GM12878 (cell line): ENCODE measurements at regions not wholly inside any gene's neighbourhood (a gene's known extent, or its start where the extent isn't known, plus 50 kb on each side); places are given as distances from the start of the nearest gene placed in this dataset.

Experiments used
- ATAC-seq: fragments of 200-7000 bp; cut with Tn5 transposase; 3 replicates; pipeline ENCODE4 v1.9.1; 2020; ENCODE audit warnings: mild to moderate bottlenecking, moderate library complexity
- BruUV-seq: library from RNA; stranded (reverse); fragments of 400-500 nt; replicated peaks from 2 replicates; lab custom pipeline; 2021; lab: Mats Ljungman, UMichigan
- CTCF ChIA-PET: fragments of 300-600 bp; sonication (Branson Sonifier 250); formaldehyde crosslinking; extraction: SDS; loops from one replicate; lab custom pipeline; 2021; ENCODE audit warnings: inconsistent platforms; lab: Yijun Ruan, JAX
- POLR2A ChIA-PET: fragments of 350-600 bp; formaldehyde crosslinking; extraction: SDS; loops from one replicate; lab custom pipeline; 2021; ENCODE audit warnings: inconsistent platforms; lab: Charles Lee
- RAD21 ChIA-PET: fragments of 300-600 bp; sonication (Branson Sonifier 250); formaldehyde crosslinking; loops from one replicate; lab custom pipeline; 2023; ENCODE audit warnings: antibody characterized with exemption; ENCODE audit not compliant: unreplicated experiment; lab: Charles Lee
- SMC1A ChIA-PET: fragments of 300-600 bp; sonication (Branson Sonifier 250); formaldehyde crosslinking; loops from one replicate; lab custom pipeline; 2023; ENCODE audit not compliant: unreplicated experiment, uncharacterized antibody; lab: Charles Lee
- DNase-seq: peaks from one replicate; pipeline ENCODE4 v3.0.0-alpha.2; 2011; ENCODE audit warnings: low read depth, low spot score
- FAIRE-seq: peaks from 3 replicates; lab custom pipeline; 2011; peaks lifted over from hg19 to GRCh38; lab: Jason Lieb, UNC
- H2AFZ ChIP-seq: 2 replicates; pipeline ENCODE4 v1.6.0; 2011; ENCODE audit warnings: low read depth, low read length, control low read depth; ENCODE audit not compliant: control insufficient read depth
- H3K27ac ChIP-seq: 2 replicates; pipeline ENCODE4 v1.5.1; 2011; ENCODE audit warnings: control low read depth; ENCODE audit not compliant: control insufficient read depth, insufficient read depth
- H3K27me3 ChIP-seq, 2 experiments: replicated peaks in 1 of 2; 2 replicates each; pipeline versions ENCODE4 v1.6.0 to v1.6.1; 2011; ENCODE audit warnings: low read length in 1 of 2; ENCODE audit not compliant: control insufficient read depth in 2 of 2, insufficient read depth in 2 of 2
- H3K36me3 ChIP-seq, 2 experiments: 2 replicates each; pipeline ENCODE4 v1.5.1; 2011; ENCODE audit warnings: low read length in 1 of 2; ENCODE audit not compliant: control insufficient read depth in 2 of 2, insufficient read depth in 2 of 2
- H3K4me1 ChIP-seq: 2 replicates; pipeline ENCODE4 v1.6.1; 2011; ENCODE audit warnings: mild to moderate bottlenecking, low read length, moderate library complexity, mixed read lengths; ENCODE audit not compliant: control insufficient read depth, insufficient read depth
- H3K4me2 ChIP-seq: 2 replicates; pipeline ENCODE4 v1.6.0; 2011; ENCODE audit warnings: control low read depth; ENCODE audit not compliant: control insufficient read depth, insufficient read depth
- H3K4me3 ChIP-seq: fragments of 200-600 bp; sonication (generic); 2 replicates; pipeline ENCODE4 v1.5.1; 2016
- H3K79me2 ChIP-seq: 2 replicates; pipeline ENCODE4 v1.6.0; 2011; ENCODE audit warnings: low read length; ENCODE audit not compliant: control insufficient read depth, insufficient read depth
- H3K9ac ChIP-seq: 2 replicates; pipeline ENCODE4 v1.8.0; 2011; ENCODE audit warnings: low read length, control low read depth, mixed read lengths; ENCODE audit not compliant: control insufficient read depth, insufficient read depth
- H3K9me3 ChIP-seq: replicated peaks from 3 replicates; pipeline ENCODE4 v1.5.1; 2011; ENCODE audit warnings: mild to moderate bottlenecking, low read length; ENCODE audit not compliant: control insufficient read depth, insufficient read depth
- H4K20me1 ChIP-seq: 2 replicates; pipeline ENCODE4 v1.6.0; 2011; ENCODE audit not compliant: control insufficient read depth, insufficient read depth
- CREB1 ChIP-seq: IDR thresholded peaks from 2 replicates; pipeline ENCODE4 v1.6.1; 2012; ENCODE audit warnings: low read depth, mild to moderate bottlenecking, inconsistent platforms
- LARP7 ChIP-seq: fragments of 450-650 bp; IDR thresholded peaks from 2 replicates; pipeline ENCODE4 v1.6.1; 2017; ENCODE audit warnings: mild to moderate bottlenecking
- POLR2AphosphoS2 ChIP-seq: IDR thresholded peaks from 2 replicates; pipeline ENCODE4 v1.6.1; 2011; ENCODE audit warnings: low read depth, mild to moderate bottlenecking, low read length, improper control_type of control experiment, moderate library complexity
- POLR2AphosphoS5 ChIP-seq: IDR thresholded peaks from 2 replicates; pipeline ENCODE4 v1.6.1; 2011; ENCODE audit warnings: mild to moderate bottlenecking, low read length, inconsistent platforms
- POU2F2 ChIP-seq: IDR thresholded peaks from 3 replicates; pipeline ENCODE4 v1.6.1; 2011; ENCODE audit warnings: low read depth, mild to moderate bottlenecking, low read length, borderline replicate concordance
- ZNF207 ChIP-seq: fragments of 450-650 bp; IDR thresholded peaks from 2 replicates; pipeline ENCODE4 v1.6.1; 2014; ENCODE audit warnings: antibody characterized with exemption, mild to moderate bottlenecking, borderline replicate concordance
- WGBS: methylation state at CpG from one replicate; pipeline ENCODE4 v1.1.6; 2016; ENCODE audit warnings: low lambda C conversion rate; ENCODE audit not compliant: insufficient replicate concordance, insufficient coverage; ENCODE audit errors: missing lambda C conversion rate; 5-methylcytosine and 5-hydroxymethylcytosine counted together
- in situ Hi-C: fragments of 300-500 bp; cut with MboI; formaldehyde crosslinking; loops from 9 replicates; pipeline ENCODE4 v1.14.3; 2018; ENCODE audit warnings: mixed read lengths
- intact Hi-C: fragments of 100-400 bp; cut with micrococcal nuclease; formaldehyde crosslinking; loops from one replicate; pipeline ENCODE4 v1.14.2; 2022; ENCODE audit not compliant: unreplicated experiment
- TF ChIP-seq, protein P1 (sequence below): IDR thresholded peaks from 2 replicates; pipeline ENCODE4 v1.6.1; 2011; ENCODE audit warnings: borderline replicate concordance, low read depth, mild to moderate bottlenecking, moderate library complexity, mixed read lengths, low read length; ENCODE audit not compliant: insufficient read depth; ENCODE audit errors: extremely low read length
- TF ChIP-seq, protein P2 (sequence below): IDR thresholded peaks from 2 replicates; pipeline ENCODE4 v1.6.1; 2011; ENCODE audit warnings: low read depth, low read length, improper control_type of control experiment, borderline replicate concordance

DNA sequence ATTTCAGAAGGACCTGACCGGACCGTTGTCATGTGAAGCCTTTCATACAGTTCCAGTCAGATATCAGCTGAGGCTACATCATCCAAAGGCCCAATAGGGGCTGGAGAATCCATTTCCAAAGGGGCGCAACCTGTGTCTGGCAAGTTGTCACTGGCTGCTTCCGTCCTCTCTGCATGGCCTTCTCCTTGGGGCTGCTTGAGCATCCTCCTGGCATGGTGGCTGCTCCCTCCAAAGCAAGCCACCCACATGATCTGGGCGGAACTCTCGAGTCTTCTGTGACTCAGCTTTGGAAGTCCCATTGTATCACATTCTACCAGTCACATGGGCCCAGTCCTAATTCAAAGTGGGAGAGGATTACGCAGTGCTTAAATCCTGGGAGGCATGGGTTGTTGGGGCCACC, 207.0 kb upstream of the SHH start:
- ChIA-PET CTCF (no interaction called here), RAD21 (no interaction called here), SMC1A (no interaction called here), POLR2A (no interaction called here)
- WGBS, result 43% methylated on average over 7 of the region's 7 CpGs
- Histone ChIP-seq H3K36me3 (no peaks in the 10 kb centered on the region), H3K27me3 (no peaks in the 10 kb centered on the region), H3K27ac (no peak overlapping the region), H3K9ac (no peak overlapping the region), H3K79me2 (no peaks in the 10 kb centered on the region), H3K4me2 (no peak overlapping the region), H2AFZ (no peak overlapping the region), H3K4me1 (no peaks in the 10 kb centered on the region), H3K9me3 (no peaks in the 10 kb centered on the region; the same call in 2 of the 3 replicates), H4K20me1 (no peaks in the 10 kb centered on the region), H3K4me3 (no peak overlapping the region)
- in situ Hi-C loops, result no loop called here
- BruUV-seq, result no TSS peak
- ATAC-seq (no peak), FAIRE-seq (no peak), DNase-seq (no peak)
- intact Hi-C loops, result loop anchor here (2.0 kb wide), 1 partner anchor 63 kb away; no protein-coding TSS in a partner anchor
- no peak for TF ChIP-seq LARP7
- TF ChIP-seq CREB1, result no peak
- TF ChIP-seq, protein P1, sequence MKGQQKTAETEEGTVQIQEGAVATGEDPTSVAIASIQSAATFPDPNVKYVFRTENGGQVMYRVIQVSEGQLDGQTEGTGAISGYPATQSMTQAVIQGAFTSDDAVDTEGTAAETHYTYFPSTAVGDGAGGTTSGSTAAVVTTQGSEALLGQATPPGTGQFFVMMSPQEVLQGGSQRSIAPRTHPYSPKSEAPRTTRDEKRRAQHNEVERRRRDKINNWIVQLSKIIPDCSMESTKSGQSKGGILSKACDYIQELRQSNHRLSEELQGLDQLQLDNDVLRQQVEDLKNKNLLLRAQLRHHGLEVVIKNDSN, result no peak
- TF ChIP-seq POLR2AphosphoS2, result no peak
- no peak for TF ChIP-seq ZNF207
- no peak for TF ChIP-seq POLR2AphosphoS5
- TF ChIP-seq, protein P2, sequence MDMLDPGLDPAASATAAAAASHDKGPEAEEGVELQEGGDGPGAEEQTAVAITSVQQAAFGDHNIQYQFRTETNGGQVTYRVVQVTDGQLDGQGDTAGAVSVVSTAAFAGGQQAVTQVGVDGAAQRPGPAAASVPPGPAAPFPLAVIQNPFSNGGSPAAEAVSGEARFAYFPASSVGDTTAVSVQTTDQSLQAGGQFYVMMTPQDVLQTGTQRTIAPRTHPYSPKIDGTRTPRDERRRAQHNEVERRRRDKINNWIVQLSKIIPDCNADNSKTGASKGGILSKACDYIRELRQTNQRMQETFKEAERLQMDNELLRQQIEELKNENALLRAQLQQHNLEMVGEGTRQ, result no peak
- no peak for TF ChIP-seq POU2F2
